Osteoblast (primary cell): ENCODE measurements at regions not wholly inside any gene's neighbourhood (a gene's known extent, or its start where the extent isn't known, plus 50 kb on each side); places are given as distances from the start of the nearest gene placed in this dataset.

Experiments
- DNase-seq: peaks from one replicate; pipeline ENCODE4 v3.0.0; 2011; ENCODE audit warnings: low spot score, mixed read lengths; ENCODE audit not compliant: insufficient read length; ENCODE audit errors: missing footprints
- H2AFZ ChIP-seq: 2 replicates; pipeline ENCODE4 v1.6.0; 2011; ENCODE audit warnings: mild to moderate bottlenecking, low read length
- H3K27ac ChIP-seq: 2 replicates; pipeline ENCODE4 v1.5.1; 2011; ENCODE audit warnings: mild to moderate bottlenecking, low read depth, low read length, moderate library complexity
- H3K27me3 ChIP-seq: 2 replicates; pipeline ENCODE4 v1.6.0; 2012; ENCODE audit warnings: mild to moderate bottlenecking, control low read depth, inconsistent platforms, low read length, moderate library complexity; ENCODE audit not compliant: insufficient read depth
- H3K36me3 ChIP-seq: 2 replicates; pipeline ENCODE4 v1.5.1; 2011; ENCODE audit warnings: mild to moderate bottlenecking, low read length, control low read depth, moderate library complexity; ENCODE audit not compliant: insufficient read depth
- H3K4me1 ChIP-seq: 2 replicates; pipeline ENCODE4 v1.5.1; 2011; ENCODE audit warnings: mild to moderate bottlenecking, low read length, control low read depth, moderate library complexity; ENCODE audit not compliant: insufficient read depth
- H3K4me2 ChIP-seq: 2 replicates; pipeline ENCODE4 v1.6.0; 2011; ENCODE audit warnings: mild to moderate bottlenecking, low read length; ENCODE audit not compliant: insufficient read depth
- H3K4me3 ChIP-seq: fragments of 200-600 bp; sonication (generic); 3 replicates; pipeline ENCODE4 v1.5.1; 2012; ENCODE audit warnings: mild to moderate bottlenecking, low read length, inconsistent platforms; ENCODE audit not compliant: insufficient read depth
- H3K79me2 ChIP-seq: 2 replicates; pipeline ENCODE4 v1.6.0; 2012; ENCODE audit warnings: mild to moderate bottlenecking, low read length, control low read depth, inconsistent platforms; ENCODE audit not compliant: insufficient read depth
- H3K9me3 ChIP-seq: 2 replicates; pipeline ENCODE4 v1.5.1; 2011; ENCODE audit warnings: low read depth, low read length, control low read depth
- H4K20me1 ChIP-seq: 2 replicates; pipeline ENCODE4 v1.6.0; 2012; ENCODE audit warnings: mild to moderate bottlenecking, low read length, control low read depth; ENCODE audit not compliant: insufficient read depth
- CTCF ChIP-seq: IDR thresholded peaks from 2 replicates; pipeline ENCODE4 v1.5.1; 2011; ENCODE audit warnings: mild to moderate bottlenecking, low read depth, low read length, moderate library complexity; ENCODE audit errors: extremely low read depth

- Histone ChIP-seq H3K79me2 (no peaks in the 10 kb centered on the region), H3K4me1 (no peaks in the 10 kb centered on the region), H3K27ac (no peak overlapping the region), H2AFZ (no peak overlapping the region), H3K9me3 (no peaks in the 10 kb centered on the region), H3K36me3 (no peaks in the 10 kb centered on the region), H3K4me3 (no peak overlapping the region), H3K27me3 (no peaks in the 10 kb centered on the region), H4K20me1 (no peaks in the 10 kb centered on the region), H3K4me2 (no peak overlapping the region)
- no peak for TF ChIP-seq CTCF
- no peak for DNase-seq
Measured at GRCh38 chr12:60980558-60980957, 1279.6 kb upstream of the USP15 start.

GRCh38 chr12:60981473-60981872, 1278.7 kb upstream of the USP15 start:
- Histone ChIP-seq H3K27me3 (no peaks in the 10 kb centered on the region), H3K36me3 (no peaks in the 10 kb centered on the region)
- TF ChIP-seq CTCF = no peak

GRCh38 chr12:60992087-60992486, 1268.1 kb upstream of the USP15 start:
- Histone ChIP-seq H3K4me3 (no peak overlapping the region), H3K36me3 (no peaks in the 10 kb centered on the region), H3K9me3 (peaks cover 2% of the 10 kb centered on the region), H3K4me2 (no peak overlapping the region), H4K20me1 (no peaks in the 10 kb centered on the region), H3K79me2 (no peaks in the 10 kb centered on the region), H2AFZ (no peak overlapping the region), H3K27me3 (no peaks in the 10 kb centered on the region), H3K27ac (no peak overlapping the region), H3K4me1 (no peaks in the 10 kb centered on the region)
- no peak for TF ChIP-seq CTCF
- no peak for DNase-seq

More at GRCh38 chr12:60981473-60981872, 1278.7 kb upstream of the USP15 start:
- no peak for DNase-seq
- H3K27ac ChIP-seq = no peak overlapping the region
- no peaks in the 10 kb centered on the region for H4K20me1 ChIP-seq
- no peak overlapping the region for H3K4me2 ChIP-seq
- H3K9me3 ChIP-seq = no peaks in the 10 kb centered on the region
- H3K79me2 ChIP-seq = no peaks in the 10 kb centered on the region
- H2AFZ ChIP-seq = no peak overlapping the region
- no peak overlapping the region for H3K4me3 ChIP-seq
- H3K4me1 ChIP-seq = no peaks in the 10 kb centered on the region

- H3K4me1 ChIP-seq = no peaks in the 10 kb centered on the region
- H3K27me3 ChIP-seq = no peaks in the 10 kb centered on the region
- H3K79me2 ChIP-seq = no peaks in the 10 kb centered on the region
- H3K9me3 ChIP-seq = peaks cover 2% of the 10 kb centered on the region
- TF ChIP-seq CTCF = no peak
- H4K20me1 ChIP-seq = no peaks in the 10 kb centered on the region
- no peak overlapping the region for H3K4me3 ChIP-seq
- no peak overlapping the region for H3K27ac ChIP-seq
- H3K36me3 ChIP-seq = no peaks in the 10 kb centered on the region
- no peak for DNase-seq
- H2AFZ ChIP-seq = no peak overlapping the region
- no peak overlapping the region for H3K4me2 ChIP-seq
Measured at GRCh38 chr12:60995256-60995825, 1264.9 kb upstream of the USP15 start.
